ENCODE measurements at regions not wholly inside any gene's neighbourhood (a gene's known extent, or its start where the extent isn't known, plus 50 kb on each side); places are given as distances from the start of the nearest gene placed in this dataset.

GRCh38 chr3:177396733-177397132, 199.5 kb upstream of the TBL1XR1 start:
- Histone ChIP-seq H2AFZ (ENCODE audit: low read depth, low read length) (no peak overlapping the region), H3K9ac (replicated peaks; ENCODE audit: extremely low read depth, insufficient read depth, low read length) (no peak overlapping the region), H3K4me3 (replicated peaks in 1 of 3; ENCODE audit: insufficient read depth in 1 of 3, low read depth in 1 of 3, low read length in 3 of 3) (no peak overlapping the region), H3K36me3 (ENCODE audit: control insufficient read depth in 2 of 2, extremely low read depth in 1 of 2, insufficient read depth in 2 of 2, low read length in 2 of 2) (no peaks in the 10 kb centered on the region), H3K4me1 (ENCODE audit: control insufficient read depth, extremely low read depth, insufficient read depth, low read length) (no peaks in the 10 kb centered on the region), H3K79me2 (ENCODE audit: control insufficient read depth, insufficient read depth, low read length) (no peaks in the 10 kb centered on the region), H3K27ac (ENCODE audit: insufficient read depth, low read depth, low read length) (no peak overlapping the region), H3K4me2 (ENCODE audit: insufficient read depth, low read length) (no peak overlapping the region), H3K9me3 (replicated peaks; ENCODE audit: control insufficient read depth, insufficient read depth, low read length) (no peaks in the 10 kb centered on the region), H3K9me1 (replicated peaks; ENCODE audit: control insufficient read depth, extremely low read depth, insufficient read depth, low read length) (no peaks in the 10 kb centered on the region), H3K27me3 (ENCODE audit: control insufficient read depth in 2 of 2, insufficient read depth in 2 of 2, low read length in 2 of 2) (no peaks in the 10 kb centered on the region), H4K20me1 (replicated peaks; ENCODE audit: control insufficient read depth, extremely low read depth, insufficient read depth, low read length) (no peaks in the 10 kb centered on the region)
- no peak for TF ChIP-seq MYC (IDR thresholded peaks at IDR 0.05; ENCODE audit: low read depth, low read length)
- POLR2A ChIA-PET = no interaction called here
- dilution Hi-C loops (cut with MboI; ENCODE audit: extremely low pct_ligation_motif_present, low sequenced_read_pairs) = no loop called here
- intact Hi-C loops (cut with micrococcal nuclease) = no loop called here
- DNase-seq (ENCODE audit: low read depth, low spot score) (no peak), FAIRE-seq (no peak)
- CTCF ChIA-PET = interaction anchor here (0.8 to 1.4 kb wide), 2 partner anchors 10 to 14 kb away, joined by 3 read pairs; no protein-coding TSS in a partner anchor
- BruUV-seq (replicated peaks) = no TSS peak

GRCh38 chr3:177401375-177401774, 204.1 kb upstream of the TBL1XR1 start:
- DNase-seq (ENCODE audit: low read depth, low spot score) (no peak), FAIRE-seq (no peak)
- intact Hi-C loops (cut with micrococcal nuclease) = no loop called here
- no peaks in the 10 kb centered on the region for H4K20me1 ChIP-seq (replicated peaks; ENCODE audit: control insufficient read depth, extremely low read depth, insufficient read depth, low read length)
- no peak overlapping the region for H3K4me2 ChIP-seq (ENCODE audit: insufficient read depth, low read length)
- POLR2A ChIA-PET = no interaction called here
- no peaks in the 10 kb centered on the region for H3K79me2 ChIP-seq (ENCODE audit: control insufficient read depth, insufficient read depth, low read length)
- no peaks in the 10 kb centered on the region for H3K36me3 ChIP-seq (ENCODE audit: control insufficient read depth in 2 of 2, extremely low read depth in 1 of 2, insufficient read depth in 2 of 2, low read length in 2 of 2)
- no TSS peak for BruUV-seq (replicated peaks)
- dilution Hi-C loops (cut with MboI; ENCODE audit: extremely low pct_ligation_motif_present, low sequenced_read_pairs) = no loop called here
- no peak overlapping the region for H3K27ac ChIP-seq (ENCODE audit: insufficient read depth, low read depth, low read length)
- no peaks in the 10 kb centered on the region for H3K9me3 ChIP-seq (replicated peaks; ENCODE audit: control insufficient read depth, insufficient read depth, low read length)
- no peak overlapping the region for H3K9ac ChIP-seq (replicated peaks; ENCODE audit: extremely low read depth, insufficient read depth, low read length)
- H3K4me1 ChIP-seq (ENCODE audit: control insufficient read depth, extremely low read depth, insufficient read depth, low read length) = no peaks in the 10 kb centered on the region
- no peak overlapping the region for H3K4me3 ChIP-seq (replicated peaks in 1 of 3; ENCODE audit: insufficient read depth in 1 of 3, low read depth in 1 of 3, low read length in 3 of 3)
- H3K27me3 ChIP-seq (ENCODE audit: control insufficient read depth in 2 of 2, insufficient read depth in 2 of 2, low read length in 2 of 2) = peaks cover 0 to 3% of the 10 kb centered on the region in 2 experiments
- CTCF ChIA-PET = interaction anchor here (1.0 kb wide), 1 partner anchor 9 kb away, joined by 3 read pairs; no protein-coding TSS in a partner anchor
- H3K9me1 ChIP-seq (replicated peaks; ENCODE audit: control insufficient read depth, extremely low read depth, insufficient read depth, low read length) = no peaks in the 10 kb centered on the region
- TF ChIP-seq MAX (IDR thresholded peaks at IDR 0.05; ENCODE audit: insufficient read depth, insufficient read length) (no peak), JUN (IDR thresholded peaks at IDR 0.05; ENCODE audit: borderline replicate concordance, insufficient read depth, insufficient read length, low read depth) (no peak), POLR2AphosphoS5 (IDR thresholded peaks at IDR 0.05; ENCODE audit: insufficient read depth, low read depth, low read length) (no peak), CTCF (IDR thresholded peaks at IDR 0.05; ENCODE audit: extremely low read depth in 1 of 2, insufficient read depth in 1 of 2, low read depth in 1 of 2, low read length in 2 of 2) (no peak), MYC (IDR thresholded peaks at IDR 0.05; ENCODE audit: low read depth, low read length) (no peak), FOS (IDR thresholded peaks at IDR 0.05; ENCODE audit: borderline replicate concordance, insufficient read depth, low read length) (no peak), POLR2A (IDR thresholded peaks at IDR 0.05; ENCODE audit: low read depth, low read length) (no peak), GATA2 (IDR thresholded peaks at IDR 0.05; ENCODE audit: insufficient read depth, insufficient read length, low read depth, low read length) (no peak), EZH2 (IDR thresholded peaks at IDR 0.05; ENCODE audit: borderline replicate concordance, low read depth, low read length, severe bottlenecking) (no peak)
- H2AFZ ChIP-seq (ENCODE audit: low read depth, low read length) = no peak overlapping the region
